GM12873 (cell line): ENCODE measurements at regions not wholly inside any gene's neighbourhood (a gene's known extent, or its start where the extent isn't known, plus 50 kb on each side); places are given as distances from the start of the nearest gene placed in this dataset.

Experiments
- TF ChIP-seq, protein P1 (sequence below): IDR thresholded peaks from 2 replicates; pipeline ENCODE4 v1.5.1; 2012; ENCODE audit warnings: low read depth, mild to moderate bottlenecking, moderate library complexity, low read length, control low read depth; ENCODE audit not compliant: insufficient read depth; ENCODE audit errors: missing control alignments

GRCh38 chr7:52826515-52827265 is 208.7 kb upstream of the POM121L12 start:
- TF ChIP-seq, protein P1, sequence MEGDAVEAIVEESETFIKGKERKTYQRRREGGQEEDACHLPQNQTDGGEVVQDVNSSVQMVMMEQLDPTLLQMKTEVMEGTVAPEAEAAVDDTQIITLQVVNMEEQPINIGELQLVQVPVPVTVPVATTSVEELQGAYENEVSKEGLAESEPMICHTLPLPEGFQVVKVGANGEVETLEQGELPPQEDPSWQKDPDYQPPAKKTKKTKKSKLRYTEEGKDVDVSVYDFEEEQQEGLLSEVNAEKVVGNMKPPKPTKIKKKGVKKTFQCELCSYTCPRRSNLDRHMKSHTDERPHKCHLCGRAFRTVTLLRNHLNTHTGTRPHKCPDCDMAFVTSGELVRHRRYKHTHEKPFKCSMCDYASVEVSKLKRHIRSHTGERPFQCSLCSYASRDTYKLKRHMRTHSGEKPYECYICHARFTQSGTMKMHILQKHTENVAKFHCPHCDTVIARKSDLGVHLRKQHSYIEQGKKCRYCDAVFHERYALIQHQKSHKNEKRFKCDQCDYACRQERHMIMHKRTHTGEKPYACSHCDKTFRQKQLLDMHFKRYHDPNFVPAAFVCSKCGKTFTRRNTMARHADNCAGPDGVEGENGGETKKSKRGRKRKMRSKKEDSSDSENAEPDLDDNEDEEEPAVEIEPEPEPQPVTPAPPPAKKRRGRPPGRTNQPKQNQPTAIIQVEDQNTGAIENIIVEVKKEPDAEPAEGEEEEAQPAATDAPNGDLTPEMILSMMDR, result no peak

DNA sequence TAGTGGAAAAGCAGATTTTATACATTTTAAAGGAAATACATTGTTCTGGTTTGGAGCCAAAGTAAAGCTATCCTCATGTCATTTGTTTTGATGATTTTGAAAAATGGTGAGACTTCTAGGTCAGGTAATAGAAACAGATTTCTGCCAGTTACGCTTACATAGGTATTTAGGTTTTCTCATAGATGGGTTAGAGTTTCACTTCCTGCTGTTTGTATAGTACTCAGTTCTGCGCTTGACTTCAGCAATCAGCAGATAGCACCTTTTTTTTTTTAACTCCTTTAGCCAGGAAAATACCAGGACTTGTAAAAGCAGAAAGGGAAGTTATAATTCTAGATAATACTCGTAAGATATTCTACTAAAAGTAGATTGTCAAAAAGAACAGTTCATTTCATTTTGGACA is 209.8 kb upstream of the POM121L12 start:
- TF ChIP-seq, protein P1, result no peak

DNA sequence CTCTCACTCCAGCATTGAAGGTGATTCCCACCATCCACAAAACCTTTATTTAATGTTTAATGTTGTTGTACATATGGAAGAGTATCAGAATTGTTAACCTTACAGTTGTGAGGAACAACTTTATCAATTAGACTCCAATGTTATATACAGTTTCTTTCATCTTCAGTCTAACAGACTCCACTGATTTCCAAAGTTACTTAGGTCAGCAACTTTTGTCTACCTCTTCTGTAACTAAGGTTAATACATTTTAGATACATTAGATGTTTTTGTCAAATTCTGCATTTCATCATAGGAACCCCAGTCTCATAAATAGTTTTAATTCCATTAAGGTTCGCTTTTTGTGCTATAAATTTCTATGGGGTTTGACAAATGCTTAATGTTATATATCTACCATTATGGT is 223.9 kb upstream of the POM121L12 start:
- TF ChIP-seq, protein P1, result no peak

DNA sequence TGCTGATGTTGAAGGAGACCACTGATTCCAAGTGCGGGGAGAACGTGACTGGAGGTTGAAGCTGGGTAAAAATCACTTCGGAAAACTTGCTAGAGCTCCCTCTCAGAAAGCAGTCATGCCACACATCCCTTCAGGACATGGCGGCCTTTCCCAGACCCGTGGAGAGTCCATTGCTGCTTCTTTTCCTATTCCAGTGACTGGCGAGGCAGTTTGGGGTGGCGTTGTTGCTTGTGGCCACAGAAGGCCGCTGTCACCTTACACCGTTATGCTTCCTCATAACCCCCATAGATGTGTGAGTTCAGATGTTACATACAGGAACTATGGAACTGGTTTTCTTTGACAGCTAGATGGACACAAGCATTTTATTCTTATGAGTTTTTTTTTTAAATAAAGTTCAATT is 235.6 kb upstream of the POM121L12 start:
- TF ChIP-seq, protein P1, result no peak

- TF ChIP-seq, protein P1, result no peak
Measured at GRCh38 chr7:52797801-52798200, 237.6 kb upstream of the POM121L12 start.

DNA sequence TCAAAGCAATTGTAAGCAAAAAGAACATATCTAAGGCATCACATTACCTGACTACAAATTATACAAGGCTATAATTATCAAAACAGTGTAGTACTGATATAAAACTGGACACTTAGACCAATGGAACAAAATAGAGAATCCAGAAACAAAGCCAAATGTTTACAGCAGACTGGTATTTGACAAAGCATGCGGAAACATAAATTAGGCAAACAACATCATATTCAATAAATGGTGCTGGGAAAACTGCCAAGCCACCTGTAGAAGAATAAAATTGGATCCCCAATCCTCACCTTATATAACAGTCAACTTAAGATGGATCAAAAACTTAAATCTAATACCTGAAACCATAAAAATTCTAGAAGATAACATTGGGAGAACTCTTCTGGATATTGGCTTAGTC is 240.8 kb upstream of the POM121L12 start:
- TF ChIP-seq, protein P1, result no peak

GRCh38 chr7:52791176-52791700 is 244.2 kb upstream of the POM121L12 start:
- TF ChIP-seq, protein P1, result no peak
